ENCODE measurements at regions not wholly inside any gene's neighbourhood (a gene's known extent, or its start where the extent isn't known, plus 50 kb on each side); places are given as distances from the start of the nearest gene placed in this dataset.

DNA sequence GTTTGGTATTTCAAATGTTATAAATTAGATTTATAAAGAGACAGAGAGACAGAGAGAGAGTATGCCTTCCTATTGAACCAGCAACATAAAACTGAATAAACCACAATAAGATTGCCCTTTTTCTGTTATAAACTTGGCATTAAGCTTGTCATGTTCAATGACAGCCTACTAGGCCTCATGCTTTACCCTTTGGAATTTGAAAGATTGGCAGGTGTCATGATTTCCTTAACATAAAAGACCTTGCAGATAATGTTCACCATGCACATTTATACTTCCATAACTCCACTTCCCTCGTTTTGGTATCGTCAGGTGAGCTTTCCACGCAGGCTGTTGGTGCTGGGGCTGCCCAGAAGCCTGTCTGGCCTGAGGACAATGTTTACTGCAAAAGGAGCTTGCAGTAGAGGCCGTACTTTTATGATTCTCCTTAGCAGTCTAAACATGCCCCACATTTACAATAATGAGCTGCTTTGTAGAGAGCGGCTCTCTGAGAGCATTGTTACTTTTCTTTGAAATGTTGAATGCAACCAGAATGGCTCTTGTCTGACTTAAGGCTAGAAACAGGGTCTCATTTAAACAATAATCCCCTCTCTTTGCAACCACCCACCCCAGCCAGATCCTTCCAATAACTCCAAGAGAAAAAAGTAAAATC, 379.1 kb upstream of the ATP5MC3 start:
- no peak for DNase-seq

GRCh38 chr2:175559613-175560012, 378.1 kb upstream of the ATP5MC3 start:
- no peak for DNase-seq

GRCh38 chr2:175557810-175558377, 376.4 kb upstream of the ATP5MC3 start:
- DNase-seq: no peak

DNA sequence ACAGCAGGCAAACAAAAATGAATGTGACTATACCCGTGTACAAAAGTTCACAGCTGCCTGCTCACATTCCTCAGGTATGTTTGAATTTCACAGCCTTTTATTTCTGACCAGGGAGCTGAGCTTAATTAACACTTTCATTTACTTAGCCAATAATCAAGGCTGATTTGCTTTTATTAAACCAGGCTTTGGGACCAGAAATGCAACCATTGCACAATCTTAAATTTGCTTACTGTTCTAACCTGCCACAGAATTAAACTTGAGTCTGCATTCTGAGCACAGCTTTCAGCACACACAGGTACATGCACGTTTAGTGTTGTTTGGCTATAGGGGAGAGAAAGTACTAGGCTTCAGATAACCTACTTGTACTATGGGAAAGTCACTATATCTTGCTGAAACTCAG, 372.4 kb upstream of the ATP5MC3 start:
- no peak for DNase-seq

- no peak for DNase-seq
Measured at GRCh38 chr2:175552902-175553301, 371.4 kb upstream of the ATP5MC3 start.

DNA sequence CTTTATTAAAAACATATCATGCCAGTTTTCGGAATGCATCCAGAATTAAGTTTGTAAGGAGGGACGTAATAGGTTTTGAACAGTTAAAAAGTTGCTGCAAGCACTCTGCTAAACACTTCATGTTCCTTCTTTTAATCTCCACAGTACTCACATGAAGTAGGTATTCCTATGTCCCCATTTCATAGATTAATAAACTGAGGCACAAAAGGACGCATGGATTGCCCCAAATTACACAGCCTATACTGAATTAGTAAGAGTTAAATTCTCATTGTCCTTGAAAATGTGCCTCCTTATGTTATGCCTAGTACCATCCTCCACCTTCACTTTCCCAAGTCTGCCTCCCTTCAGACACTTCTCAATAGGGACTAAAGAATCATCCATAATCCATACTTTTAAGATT, 358.9 kb upstream of the ATP5MC3 start:
- no peak for DNase-seq

DNA sequence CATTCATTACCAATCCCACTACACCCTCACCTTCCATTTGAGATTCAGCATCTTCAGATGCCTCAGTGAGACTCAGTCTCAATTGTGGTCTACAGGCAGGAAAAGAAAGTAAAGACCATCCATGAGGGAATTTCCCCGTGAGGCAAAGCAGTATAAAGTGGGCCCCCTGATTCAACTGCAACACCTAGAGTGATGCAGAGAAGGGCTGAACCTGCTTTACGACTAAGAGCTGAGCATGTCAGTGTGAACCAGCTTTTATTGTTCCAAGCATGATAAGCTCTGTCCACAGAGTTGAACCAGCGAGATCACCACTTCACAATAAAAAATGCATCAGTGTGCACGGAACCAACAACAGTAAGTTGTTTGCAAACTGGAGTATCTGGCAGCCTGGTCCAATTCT, 357.6 kb upstream of the ATP5MC3 start:
- no peak for DNase-seq

- no peak for DNase-seq
Measured at GRCh38 chr2:175536059-175536458, 354.5 kb upstream of the ATP5MC3 start.

DNA sequence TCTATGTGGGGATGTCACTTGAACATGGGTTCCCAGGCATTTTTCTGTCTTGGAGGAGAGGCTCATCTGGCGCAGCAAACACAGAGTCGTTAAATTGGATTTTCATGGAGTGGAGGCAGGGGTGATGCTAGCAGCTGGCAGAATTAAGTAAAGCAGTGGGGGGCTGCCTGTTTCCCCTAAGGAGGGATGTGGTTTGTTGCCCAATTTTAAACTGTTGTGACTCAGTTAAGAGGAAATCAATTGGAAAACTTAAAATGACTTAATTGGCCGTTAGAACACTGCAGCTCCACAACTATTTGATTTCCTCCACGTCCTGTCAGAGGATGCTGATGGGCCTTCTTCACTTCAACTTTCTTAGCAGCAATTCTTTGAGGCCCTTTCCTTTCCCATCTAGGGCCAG, 354.1 kb upstream of the ATP5MC3 start:
- no peak for DNase-seq

DNA sequence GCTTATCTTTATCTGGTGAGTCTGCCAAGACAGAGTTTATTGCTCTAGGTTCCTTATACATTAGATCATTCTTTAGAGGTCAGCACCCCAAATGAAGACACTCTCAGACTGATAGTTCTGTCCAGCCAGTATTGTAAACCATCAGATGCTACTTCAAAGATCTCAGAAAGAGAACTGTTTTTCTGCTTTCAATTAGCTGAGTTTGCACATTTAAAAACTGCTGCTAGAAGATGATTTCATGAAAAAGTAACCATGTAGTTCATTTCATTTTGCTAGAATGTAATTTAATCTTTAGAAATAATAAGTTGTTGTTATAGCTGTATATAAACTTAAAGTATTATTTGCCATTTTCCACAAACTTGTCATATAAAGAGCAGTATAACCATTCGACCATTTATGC, 344.5 kb upstream of the ATP5MC3 start:
- no peak for DNase-seq

DNA sequence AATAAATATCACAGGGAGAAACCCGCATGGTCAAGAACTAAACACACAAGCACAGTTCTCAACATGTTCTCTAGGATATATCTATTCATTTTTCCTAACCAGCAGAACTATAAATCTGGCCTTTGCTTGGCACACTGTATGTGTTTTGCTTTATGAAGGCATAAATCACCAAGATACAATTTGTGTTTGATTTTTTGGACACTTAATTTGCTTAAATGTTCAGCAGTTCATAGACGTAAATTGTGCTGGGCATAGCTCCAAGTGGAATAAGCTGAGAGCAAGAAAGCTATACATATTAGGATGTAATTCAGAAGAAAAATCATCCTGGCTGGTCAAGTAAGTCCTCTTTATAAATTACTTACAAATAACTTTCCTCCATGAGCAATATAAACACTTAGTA, 341.5 kb upstream of the ATP5MC3 start:
- DNase-seq: no peak

DNA sequence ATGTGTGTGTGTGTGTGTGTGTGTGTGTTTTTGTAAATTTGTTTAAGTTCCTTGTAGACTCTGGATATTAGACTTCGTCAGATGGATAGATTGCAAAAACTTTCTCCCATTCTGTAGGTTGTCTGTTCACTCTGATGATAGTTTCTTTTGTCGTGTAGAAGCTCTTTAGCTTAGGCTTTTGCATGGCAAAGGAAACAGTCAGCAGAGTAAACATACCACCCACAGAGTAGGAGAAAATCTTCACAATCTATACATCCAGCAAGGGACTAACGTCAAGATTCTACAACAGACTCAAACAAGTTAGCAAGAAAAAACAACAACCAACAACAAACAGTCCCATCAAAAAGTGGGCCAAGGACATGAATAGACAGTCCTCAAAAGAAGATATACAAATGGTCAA, 336.7 kb upstream of the ATP5MC3 start:
- no peak for DNase-seq

DNA sequence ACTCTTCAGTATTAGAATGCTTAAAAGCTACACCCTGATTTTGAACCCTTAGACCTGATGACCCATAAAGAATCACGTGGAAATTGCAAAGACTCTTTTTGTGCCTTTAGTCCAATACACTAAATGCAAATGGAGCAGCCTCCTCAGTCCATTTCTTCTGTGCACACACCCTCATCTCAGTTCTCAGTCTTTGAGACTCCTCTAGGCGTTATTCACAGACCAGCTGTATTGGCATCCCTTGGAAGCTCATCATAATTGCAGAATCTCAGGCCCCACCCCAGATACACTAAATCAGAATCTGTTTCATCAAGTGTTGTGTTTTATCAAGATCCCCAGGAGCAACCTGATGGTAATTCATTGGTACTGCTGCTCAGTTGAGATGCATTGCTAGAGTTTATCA, 335.0 kb upstream of the ATP5MC3 start:
- no peak for DNase-seq

- DNase-seq: no peak
Measured at GRCh38 chr2:175500255-175500654, 318.7 kb upstream of the ATP5MC3 start.

- DNase-seq: no peak
Measured at GRCh38 chr2:175490360-175490791, 308.9 kb upstream of the ATP5MC3 start.

GRCh38 chr2:175478096-175478768, 296.7 kb upstream of the ATP5MC3 start:
- DNase-seq: no peak

DNA sequence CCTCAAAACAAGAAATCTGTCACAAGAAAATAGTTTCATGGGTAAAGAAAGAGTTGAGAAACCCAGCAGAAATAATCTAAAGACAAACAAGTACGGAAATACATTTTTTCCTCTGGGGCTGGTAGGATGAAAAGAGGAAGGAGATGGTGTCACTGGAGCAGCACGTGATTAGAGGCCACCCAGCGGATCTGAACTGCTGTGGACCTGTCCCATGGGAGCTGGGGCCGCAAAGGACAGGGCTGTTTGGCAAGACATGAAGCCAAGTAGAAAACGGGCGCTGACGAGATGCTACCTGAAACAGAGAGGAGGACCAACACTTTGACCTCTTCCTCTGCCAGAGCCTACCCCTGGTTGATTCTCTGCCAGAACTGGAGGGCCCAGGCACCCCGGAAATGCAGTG, 295.4 kb upstream of the ATP5MC3 start:
- no peak for DNase-seq

GRCh38 chr2:175476374-175476773, 294.9 kb upstream of the ATP5MC3 start:
- DNase-seq: no peak

DNA sequence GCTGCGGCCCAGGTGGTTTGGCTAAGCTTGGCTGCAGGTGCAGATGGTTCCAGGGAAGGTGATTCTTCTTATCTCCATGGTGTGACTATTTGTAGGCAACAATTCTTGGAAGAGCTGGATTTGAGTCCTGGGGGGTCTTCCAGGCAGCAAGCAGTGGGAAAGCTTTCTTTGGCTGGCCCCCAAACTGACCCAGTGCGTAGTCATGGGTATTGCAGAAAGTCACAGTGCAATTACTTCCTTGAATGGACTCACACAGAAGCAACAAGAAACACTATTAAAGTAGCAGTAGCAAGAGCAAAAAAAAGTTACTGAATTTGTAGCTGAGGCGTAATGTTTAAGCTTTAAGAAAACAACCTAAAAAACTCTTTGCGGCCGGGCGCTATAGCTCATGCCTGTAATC, 293.6 kb upstream of the ATP5MC3 start:
- no peak for DNase-seq

GRCh38 chr2:175468431-175469098, 287.1 kb upstream of the ATP5MC3 start:
- no peak for DNase-seq

GRCh38 chr2:175465101-175465500, 283.6 kb upstream of the ATP5MC3 start:
- DNase-seq: no peak

- no peak for DNase-seq
Measured at GRCh38 chr2:175464311-175464670, 282.8 kb upstream of the ATP5MC3 start.

DNA sequence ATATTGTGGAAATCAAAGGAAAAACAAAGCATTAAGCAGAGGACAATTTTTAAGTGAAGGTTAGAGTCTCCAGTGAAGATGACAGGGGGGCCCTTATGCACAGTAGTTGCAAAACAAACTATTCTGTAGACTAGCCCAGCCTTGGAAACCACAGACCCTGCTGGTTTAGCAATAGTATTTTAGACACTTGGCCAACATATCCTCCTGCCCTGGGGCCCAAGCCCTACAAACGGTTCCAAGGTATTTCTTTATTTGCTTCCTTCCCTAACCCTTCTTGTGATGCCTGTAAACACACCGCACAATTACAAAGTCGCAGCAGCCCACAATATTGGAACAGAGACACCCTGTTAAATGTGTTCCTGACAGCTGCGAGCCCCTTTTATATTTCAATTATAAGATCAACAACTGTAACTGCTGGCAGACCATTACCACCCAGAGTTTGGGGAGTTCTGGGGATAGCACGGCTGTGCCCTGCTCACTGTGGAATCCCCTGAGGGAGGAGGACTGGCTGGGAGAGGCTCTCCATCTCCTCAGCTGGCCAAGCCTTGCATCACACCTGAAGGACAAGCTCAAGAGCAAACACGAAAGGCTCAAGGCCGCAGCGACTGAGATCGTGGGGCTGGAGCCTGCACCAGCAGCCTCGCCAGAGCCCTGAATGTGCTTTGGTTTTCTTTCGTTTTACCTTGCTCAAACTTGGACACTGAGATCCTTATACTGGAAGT, 282.2 kb upstream of the ATP5MC3 start:
- no peak for DNase-seq
